Liver (tissue), 3 donors: ENCODE measurements at regions not wholly inside any gene's neighbourhood (a gene's known extent, or its start where the extent isn't known, plus 50 kb on each side); places are given as distances from the start of the nearest gene placed in this dataset.

Source experiments
- CTCF ChIP-seq: fragments of 150-350 bp; IDR thresholded peaks from 2 replicates; pipeline ENCODE4 v1.5.1; 2017; ENCODE audit warnings: improper control_type of control experiment, low read depth, low read length; ENCODE audit not compliant: missing input control
- GABPA ChIP-seq, 2 donors: IDR thresholded peaks in 1 of 2; conservative IDR thresholded peaks in 1 of 2; 2 replicates each; pipeline ENCODE4 v1.6.1; 2016; ENCODE audit warnings: antibody characterized with exemption in 2 of 2, mild to moderate bottlenecking in 1 of 2, moderate library complexity in 1 of 2
- HNF4G ChIP-seq: IDR thresholded peaks from 2 replicates; pipeline ENCODE4 v1.6.1; 2016; ENCODE audit warnings: antibody characterized with exemption
- NR2F2 ChIP-seq: IDR thresholded peaks from 2 replicates; pipeline ENCODE4 v1.6.1; 2016; ENCODE audit warnings: antibody characterized with exemption
- RAD21 ChIP-seq, 2 donors: IDR thresholded peaks; 2 replicates each; pipeline ENCODE4 v1.6.1; 2016; ENCODE audit warnings: antibody characterized with exemption in 2 of 2, mild to moderate bottlenecking in 2 of 2
- donor health status: healthy.
- donor health status: healthy.

GRCh38 chr20:62566266-62566665 lies 76.0 kb upstream of the SLCO4A1 start:
- no peak for TF ChIP-seq HNF4G
- TF ChIP-seq NR2F2, result no peak
- TF ChIP-seq GABPA (IDR thresholded peaks at IDR 0.05 in 1 of 2, conservative IDR thresholded peaks at IDR 0.05 in 1 of 2), result no peak
- no peak for TF ChIP-seq RAD21 (IDR thresholded peaks at IDR 0.05)
- TF ChIP-seq CTCF, result no peak
